HCT116 (cell line): ENCODE measurements at regions not wholly inside any gene's neighbourhood (a gene's known extent, or its start where the extent isn't known, plus 50 kb on each side); places are given as distances from the start of the nearest gene placed in this dataset.

Source experiments
- EGR1 ChIP-seq: IDR thresholded peaks from 2 replicates; pipeline ENCODE4 v1.6.1; 2012; ENCODE audit warnings: low read depth
- EZH2 ChIP-seq: fragments of 200-600 bp; sonication (generic); IDR thresholded peaks from 2 replicates; pipeline ENCODE4 v1.6.1; 2017; ENCODE audit warnings: antibody characterized with exemption, mixed run types
- POLR2AphosphoS5 ChIP-seq: IDR thresholded peaks from 2 replicates; pipeline ENCODE4 v1.6.1; 2011; ENCODE audit warnings: mild to moderate bottlenecking, low read depth, low read length, moderate library complexity
- RAD21 ChIP-seq: IDR thresholded peaks from 2 replicates; pipeline ENCODE4 v1.6.1; 2012; ENCODE audit warnings: low read depth, mild to moderate bottlenecking

DNA sequence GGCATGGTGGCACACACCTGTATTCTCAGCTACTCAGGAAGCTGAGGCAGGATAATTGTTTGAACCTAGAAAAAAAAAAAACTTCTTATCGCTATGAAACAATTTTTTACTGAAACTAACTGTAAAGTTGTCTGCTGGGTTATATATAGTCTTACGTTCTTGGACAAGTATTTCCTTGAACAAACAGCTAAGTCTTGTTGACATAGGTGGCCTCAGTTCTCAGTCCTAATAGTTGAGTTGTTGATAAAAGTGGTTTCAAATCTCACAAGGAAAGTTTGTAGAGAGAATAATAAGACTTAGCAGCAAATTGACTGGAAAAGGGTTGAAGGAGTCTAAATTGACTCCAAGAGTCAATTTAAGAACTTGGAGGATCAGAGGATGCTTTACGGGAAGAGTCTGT lies 166.5 kb upstream of the KCNJ3 start:
- TF ChIP-seq RAD21 (no peak), EGR1 (no peak), POLR2AphosphoS5 (no peak), EZH2 (no peak)
